ENCODE measurements at regions not wholly inside any gene's neighbourhood (a gene's known extent, or its start where the extent isn't known, plus 50 kb on each side); places are given as distances from the start of the nearest gene placed in this dataset.

- H3K4me3 ChIP-seq (ENCODE audit: low read depth in 1 of 3, low read length in 3 of 3) = no peak overlapping the region
- H3K36me3 ChIP-seq (ENCODE audit: control insufficient read depth in 4 of 4, insufficient read depth in 3 of 4, low read depth in 1 of 4, low read length in 3 of 4) = no peaks in the 10 kb centered on the region
- no peaks in the 10 kb centered on the region for H3K4me1 ChIP-seq (ENCODE audit: control insufficient read depth in 4 of 4, insufficient read depth in 4 of 4, low read length in 3 of 4)
- no peak for DNase-seq (ENCODE audit: low spot score)
- H3K27ac ChIP-seq (ENCODE audit: low read depth in 1 of 2, low read length in 2 of 2) = no peak overlapping the region
- H3K27me3 ChIP-seq (ENCODE audit: control insufficient read depth in 4 of 4, insufficient read depth in 4 of 4, low read length in 3 of 4) = no peaks in the 10 kb centered on the region
- no peak overlapping the region for H3K9ac ChIP-seq (ENCODE audit: low read depth in 1 of 2, low read length in 2 of 2)
- no peaks in the 10 kb centered on the region for H3K9me3 ChIP-seq (ENCODE audit: control insufficient read depth in 4 of 4, low read length in 3 of 4)
- no peak for TF ChIP-seq YY1 (IDR thresholded peaks at IDR 0.05)
- no peak for TF ChIP-seq TAF1 (conservative IDR thresholded peaks at IDR 0.05)
- TF ChIP-seq FOXA1 (IDR thresholded peaks at IDR 0.05) = no peak
- no peak for TF ChIP-seq SP1 (IDR thresholded peaks at IDR 0.05)
- TF ChIP-seq FOXA2 (IDR thresholded peaks at IDR 0.05) = no peak
- no peak for TF ChIP-seq REST (IDR thresholded peaks at IDR 0.05)
- no peak for TF ChIP-seq RXRA (IDR thresholded peaks at IDR 0.05)
- TF ChIP-seq HNF4A (conservative IDR thresholded peaks at IDR 0.05) = no peak
- TF ChIP-seq JUND (IDR thresholded peaks at IDR 0.05) = no peak
- no peak for TF ChIP-seq GABPA (IDR thresholded peaks at IDR 0.05 in 1 of 2, conservative IDR thresholded peaks at IDR 0.05 in 1 of 2)
- no peak for TF ChIP-seq NR2F2 (IDR thresholded peaks at IDR 0.05)
- TF ChIP-seq ZBTB33 (IDR thresholded peaks at IDR 0.05) = no peak
- TF ChIP-seq ATF3 (IDR thresholded peaks at IDR 0.05) = no peak
- no peak for TF ChIP-seq HNF4G (IDR thresholded peaks at IDR 0.05)
- TF ChIP-seq MAX (IDR thresholded peaks at IDR 0.05) = no peak
- TF ChIP-seq RAD21 (IDR thresholded peaks at IDR 0.05) = no peak
- TF ChIP-seq EGR1 (IDR thresholded peaks at IDR 0.05; ENCODE audit: low read depth in 2 of 2) = no peak
- TF ChIP-seq CTCF (IDR thresholded peaks at IDR 0.05; ENCODE audit: low read depth, low read length, missing input control) = no peak
- WGBS = 87% methylated on average over 2 of the region's 2 CpGs
Measured at GRCh38 chr14:45361727-45362126, 108.7 kb upstream of the MIS18BP1 start.

Data from liver (tissue), 8 donors.